IPS DF 19.7 (cell line): ENCODE measurements at regions not wholly inside any gene's neighbourhood (a gene's known extent, or its start where the extent isn't known, plus 50 kb on each side); places are given as distances from the start of the nearest gene placed in this dataset.
A peak's percentile ranks its signal among the peaks of the same experiment; 100 is the strongest.

Source experiments
- DNase-seq: peaks from one replicate; pipeline ENCODE4 v3.0.0-alpha.2; 2013; ENCODE audit warnings: low read depth, low spot score

DNA sequence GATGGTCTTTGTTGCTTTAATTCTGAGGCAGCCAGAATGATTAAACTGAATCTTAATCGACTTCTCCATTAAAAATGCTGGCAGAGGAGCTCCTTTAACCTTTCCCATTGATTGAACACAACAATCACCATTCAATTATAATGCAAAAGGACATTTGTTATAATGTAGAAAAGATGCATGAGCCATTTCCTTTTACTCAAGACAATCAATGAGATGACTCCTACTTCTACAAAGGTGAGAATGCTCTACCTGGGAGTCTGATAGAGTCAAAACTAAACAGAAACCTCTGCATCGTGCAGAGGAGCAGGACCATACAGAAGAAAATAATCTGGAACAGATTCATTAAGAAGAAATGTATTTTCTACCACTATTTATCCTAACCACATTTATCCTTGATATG, 253.6 kb upstream of the DACH1 start:
- DNase-seq: no peak

DNA sequence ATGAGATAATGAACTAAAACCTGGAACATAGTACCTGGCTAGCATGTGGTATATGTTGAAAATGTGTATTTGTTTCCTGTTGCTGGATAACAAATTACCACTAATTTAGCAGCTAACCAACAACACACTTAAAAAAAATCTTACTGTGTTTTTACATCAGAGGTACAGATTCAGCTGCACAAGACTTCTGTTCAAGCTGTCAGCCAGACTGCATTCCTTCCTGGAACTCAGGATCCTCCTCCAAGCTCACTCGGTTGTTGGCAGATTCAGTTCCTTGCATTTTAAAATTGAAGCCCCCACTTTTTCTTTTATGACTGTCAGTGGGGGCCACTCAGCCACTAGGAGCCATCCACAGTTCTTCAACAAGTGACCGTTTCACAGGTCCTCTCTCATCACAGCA, 246.9 kb upstream of the DACH1 start:
- DNase-seq: no peak

DNA sequence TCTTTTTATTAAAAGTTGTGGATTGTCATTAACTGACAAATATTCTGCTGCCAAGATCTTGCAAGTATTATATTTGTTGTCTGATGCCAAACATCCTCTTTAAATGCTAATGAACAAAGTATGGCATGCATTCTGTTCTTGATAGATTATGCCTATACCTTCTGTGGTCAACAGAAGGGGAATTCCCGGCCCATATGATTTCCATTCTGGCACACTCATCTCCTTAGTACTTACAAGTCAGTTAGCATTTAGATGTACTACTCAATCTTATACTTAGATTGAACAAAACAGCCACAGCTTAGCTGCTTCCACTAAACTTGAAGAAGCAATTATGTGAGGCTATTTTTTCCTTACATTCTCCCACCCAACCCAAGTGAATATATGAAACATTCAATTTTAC, 246.1 kb upstream of the DACH1 start:
- DNase-seq: no peak

DNA sequence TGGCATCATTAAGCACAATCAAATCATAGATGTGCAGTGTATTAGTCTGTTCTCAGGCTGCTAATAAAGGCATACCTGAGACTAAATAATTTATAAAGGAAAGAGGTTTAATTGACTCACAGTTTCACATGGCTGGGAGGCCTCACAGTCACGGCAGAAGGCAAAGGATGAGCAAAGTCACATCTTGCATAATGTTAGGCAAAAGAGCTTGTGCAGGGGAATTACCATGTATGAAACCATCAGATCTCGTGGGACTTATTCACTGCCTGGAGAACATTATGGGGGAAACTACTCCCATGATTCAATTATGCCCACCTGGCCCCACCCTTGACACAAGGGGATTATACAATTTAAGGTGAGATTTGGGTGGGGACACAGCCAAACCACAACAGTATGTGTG, 245.2 kb upstream of the DACH1 start:
- no peak for DNase-seq

DNA sequence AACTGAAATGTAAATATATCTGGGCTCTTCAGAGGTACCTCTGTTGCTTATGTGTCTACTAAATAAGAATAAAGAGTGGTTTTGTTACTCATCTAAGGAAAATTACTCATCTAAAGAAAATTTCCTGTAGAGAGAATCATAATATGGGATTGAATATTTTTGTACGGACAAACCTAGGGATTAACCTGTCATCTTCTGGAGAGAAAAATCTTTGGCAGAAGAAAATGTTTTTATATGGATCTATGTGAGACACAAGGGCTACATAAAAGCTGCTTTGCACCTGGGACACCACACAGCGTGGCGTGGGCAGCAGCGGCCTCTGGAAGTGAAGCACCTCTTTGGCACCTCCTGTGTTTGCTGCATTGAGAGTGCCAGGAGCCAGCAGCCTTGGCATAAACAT, 242.9 kb upstream of the DACH1 start:
- no peak for DNase-seq

DNA sequence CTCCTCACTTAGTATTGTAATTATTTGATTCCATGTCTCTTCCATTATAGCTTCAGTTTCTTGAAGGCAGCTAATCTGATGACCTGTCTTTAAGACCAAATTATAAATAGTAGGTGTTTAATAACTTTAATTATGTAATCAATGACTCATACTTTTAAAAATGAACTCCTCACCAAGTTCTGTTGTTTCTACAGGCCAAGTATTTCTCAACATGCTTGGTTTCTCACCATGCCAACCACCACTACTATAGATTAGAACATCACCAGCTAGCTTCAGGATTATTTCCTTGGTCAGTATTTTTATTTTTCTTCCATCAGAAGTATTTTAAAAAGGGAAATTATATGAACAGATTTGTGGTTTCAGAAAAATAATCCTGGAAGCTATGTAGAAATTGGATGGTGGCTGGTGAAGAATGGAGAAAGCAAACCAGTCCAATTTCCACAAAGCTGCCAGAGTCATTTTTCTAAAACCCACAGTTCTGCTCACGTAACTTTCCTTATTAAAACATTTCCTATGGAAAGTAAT, 237.7 kb upstream of the DACH1 start:
- DNase-seq: no peak

DNA sequence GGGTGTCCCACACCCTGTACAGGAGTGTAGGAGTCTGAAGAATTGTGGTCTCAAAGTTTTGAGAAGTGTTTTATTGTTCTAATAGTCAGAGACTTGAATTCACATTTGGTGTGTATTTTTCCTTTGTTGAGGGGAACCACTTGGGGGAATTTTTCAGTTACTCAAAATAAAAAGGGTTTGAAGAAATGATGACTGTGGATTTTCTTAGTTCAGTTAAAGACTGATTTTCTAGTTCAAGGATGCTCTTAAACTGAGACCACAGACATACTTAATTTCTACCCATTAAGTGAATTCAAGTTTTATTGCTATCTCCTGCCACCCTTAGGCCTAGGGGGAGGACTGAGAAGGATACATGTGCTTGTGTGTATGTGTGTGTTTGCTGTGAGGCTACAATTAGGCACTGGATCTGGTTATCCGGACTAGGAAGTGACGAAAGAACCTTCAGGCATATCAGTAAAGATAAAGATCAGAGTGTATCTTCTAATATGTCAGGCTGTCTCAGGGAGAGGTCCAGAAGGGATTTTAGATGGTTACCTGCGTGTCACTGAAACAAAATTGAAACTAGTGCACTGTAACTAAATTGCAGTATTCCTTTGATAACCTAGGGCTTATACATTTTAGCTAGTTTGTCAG, 234.9 kb upstream of the DACH1 start:
- no peak for DNase-seq

DNA sequence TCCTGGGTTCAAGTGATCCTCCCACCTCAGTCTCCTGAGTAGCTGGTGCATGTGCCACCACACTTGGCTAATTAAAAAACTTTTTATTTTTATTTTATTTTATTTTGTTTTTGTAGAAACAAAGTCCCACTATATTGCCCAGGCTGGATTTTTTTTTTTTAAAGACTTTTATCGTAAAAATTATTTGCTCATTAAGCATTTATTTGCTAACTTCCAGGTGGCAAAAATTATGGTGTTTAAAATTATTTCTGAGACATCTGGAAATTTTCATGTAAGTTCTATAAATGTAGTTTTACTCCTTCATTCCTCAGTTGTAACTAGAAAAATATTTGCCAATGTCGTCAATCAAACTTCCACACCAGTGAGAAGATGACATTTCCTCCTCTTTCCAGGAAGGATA, 233.3 kb upstream of the DACH1 start:
- DNase-seq: no peak

DNA sequence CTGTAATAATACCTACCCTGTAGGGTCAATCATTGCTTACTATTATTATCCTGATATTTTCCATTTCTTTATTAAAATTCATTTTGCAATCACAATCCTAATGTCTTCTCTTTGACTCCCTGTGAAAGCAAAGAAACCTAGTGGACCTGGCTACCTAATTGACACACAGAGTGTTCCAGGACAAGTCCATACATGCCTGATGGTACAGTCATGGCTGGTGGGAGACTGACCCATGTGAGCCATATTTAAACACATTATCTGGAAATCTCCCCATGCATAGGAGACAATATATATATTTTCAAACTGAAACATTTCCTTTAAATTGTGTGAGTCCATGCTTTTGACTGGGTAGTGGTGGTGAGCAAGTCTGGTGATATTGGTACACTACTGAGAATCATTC, 230.6 kb upstream of the DACH1 start:
- DNase-seq: no peak

DNA sequence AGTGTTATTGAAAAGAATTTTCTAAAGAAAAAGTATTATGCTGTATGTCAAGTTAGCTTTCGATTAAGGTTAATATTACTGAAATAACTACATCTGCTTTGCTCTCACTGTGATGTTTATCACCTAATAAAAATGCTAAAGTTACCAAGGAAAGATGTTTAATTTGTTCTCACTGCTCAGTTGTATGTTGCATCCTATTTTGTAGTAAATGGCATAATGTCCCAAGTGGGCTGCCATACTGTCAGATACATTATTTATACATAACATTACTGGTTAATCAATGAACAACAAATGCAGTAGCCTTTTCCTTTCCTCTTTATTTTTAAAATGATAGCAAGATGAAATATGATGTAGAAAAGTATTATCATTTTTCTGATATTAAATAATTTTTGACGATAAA, 226.3 kb upstream of the DACH1 start:
- DNase-seq: no peak

DNA sequence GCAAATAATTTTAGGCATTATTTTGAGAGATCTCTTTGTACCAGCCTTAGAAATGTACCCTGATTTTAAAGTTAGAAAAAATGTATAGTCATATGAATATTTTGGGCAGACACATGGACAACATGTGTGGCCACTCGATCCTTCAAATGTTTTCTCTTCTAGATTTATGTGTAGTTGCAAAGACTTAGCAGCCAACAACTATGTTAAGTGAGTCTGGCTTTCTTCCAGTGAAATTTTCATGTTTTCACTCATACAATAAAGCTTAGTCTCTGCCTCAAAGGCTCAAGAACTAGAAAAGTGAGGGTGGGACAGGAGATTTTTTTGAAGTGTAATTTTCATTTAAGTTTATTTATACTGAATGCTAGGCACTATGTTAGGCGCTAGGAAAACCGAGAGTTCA, 207.7 kb upstream of the DACH1 start:
- no peak for DNase-seq

DNA sequence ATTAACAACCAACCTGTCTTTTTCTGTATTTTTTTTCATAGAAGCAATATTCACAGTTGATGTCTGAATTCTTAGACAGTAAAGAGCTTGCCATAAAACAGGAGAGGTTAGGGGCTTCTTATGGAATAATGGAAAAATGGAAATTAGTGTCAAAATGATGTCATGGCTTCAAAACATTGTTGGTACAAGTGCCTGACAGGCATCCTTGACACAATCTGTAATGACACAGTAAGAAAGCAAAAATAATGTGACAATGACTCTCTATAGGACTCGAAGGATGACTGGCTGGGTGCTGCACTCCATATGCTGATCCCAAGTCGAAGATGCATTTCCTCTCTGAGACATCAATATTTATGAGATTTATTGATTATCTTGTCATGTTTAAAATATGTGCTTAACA, 205.3 kb upstream of the DACH1 start:
- no peak for DNase-seq

DNA sequence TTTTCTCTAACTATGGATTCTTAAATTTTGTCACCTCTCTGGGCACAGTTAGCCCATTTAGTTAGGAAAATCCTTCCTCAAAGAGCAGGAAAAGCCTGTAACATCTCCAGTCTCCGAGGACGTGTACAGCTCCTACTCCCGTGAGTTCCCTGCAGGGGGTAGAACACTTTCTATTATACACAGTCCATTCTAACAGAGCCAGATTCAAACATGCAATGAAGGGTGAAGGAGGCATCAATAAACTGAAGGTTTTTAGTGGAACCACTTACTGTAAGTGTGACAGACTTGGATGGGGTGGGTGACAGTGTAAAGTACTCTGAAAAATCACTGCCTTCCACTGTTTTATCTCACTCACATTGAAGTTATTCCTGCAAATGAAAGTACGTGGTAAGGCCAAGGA, 204.7 kb upstream of the DACH1 start:
- DNase-seq: no peak

DNA sequence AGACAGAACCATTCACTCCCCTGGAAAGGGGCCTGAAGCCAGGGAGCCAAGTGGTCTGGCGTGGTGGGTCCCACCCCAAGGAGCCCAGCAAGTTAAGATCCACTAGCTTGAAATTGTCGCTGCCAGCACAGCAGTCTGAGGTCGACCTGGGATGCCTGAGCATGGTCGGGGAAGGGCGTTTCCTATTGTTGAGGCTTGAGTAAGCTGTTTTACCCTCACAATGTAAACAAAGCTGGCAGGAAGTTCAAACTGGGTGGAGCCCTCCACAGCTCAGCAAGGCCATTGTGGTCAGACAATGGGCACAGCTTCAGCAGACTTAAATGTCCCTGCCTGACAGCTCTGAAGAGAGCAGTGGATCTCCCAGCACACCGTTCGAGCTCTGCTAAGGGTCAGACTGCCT, 195.6 kb upstream of the DACH1 start:
- peak; percentile 91 for DNase-seq

DNA sequence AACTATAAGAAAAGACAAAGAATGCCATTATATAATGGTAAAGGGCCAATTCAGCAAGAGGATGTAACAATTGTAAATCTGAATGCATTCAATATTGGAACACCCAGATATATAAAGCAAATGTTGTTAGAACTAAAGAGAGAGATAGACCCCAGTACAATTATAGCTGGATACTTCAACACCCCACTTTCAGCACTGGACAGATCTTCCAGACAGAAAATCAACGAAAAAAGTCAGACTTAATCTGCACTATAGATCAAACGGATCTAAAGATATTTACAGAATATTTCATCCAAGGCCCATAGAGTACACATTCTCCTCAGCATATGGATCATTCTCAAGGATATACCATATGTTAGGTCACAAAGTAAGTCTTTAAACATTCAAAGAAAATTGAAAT, 194.6 kb upstream of the DACH1 start:
- no peak for DNase-seq

DNA sequence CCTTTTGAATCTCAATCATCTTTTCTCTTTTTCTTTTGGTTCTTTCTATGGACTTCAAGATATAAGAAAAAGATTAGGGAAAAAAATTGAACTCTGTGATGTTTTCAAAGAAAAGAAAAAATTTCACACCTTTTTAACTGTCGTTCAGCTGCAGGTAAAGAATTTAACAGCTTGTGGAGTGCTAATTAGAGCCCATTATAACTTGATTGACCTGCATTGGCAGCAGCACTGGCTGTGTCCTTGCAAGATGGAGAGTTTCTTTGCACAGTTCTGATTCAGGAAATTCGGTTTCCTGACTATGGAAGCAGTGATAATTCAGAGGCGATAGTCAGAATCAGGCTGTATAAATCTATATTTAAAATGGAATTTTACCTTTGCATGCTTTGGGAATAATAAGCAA, 183.2 kb upstream of the DACH1 start:
- no peak for DNase-seq

DNA sequence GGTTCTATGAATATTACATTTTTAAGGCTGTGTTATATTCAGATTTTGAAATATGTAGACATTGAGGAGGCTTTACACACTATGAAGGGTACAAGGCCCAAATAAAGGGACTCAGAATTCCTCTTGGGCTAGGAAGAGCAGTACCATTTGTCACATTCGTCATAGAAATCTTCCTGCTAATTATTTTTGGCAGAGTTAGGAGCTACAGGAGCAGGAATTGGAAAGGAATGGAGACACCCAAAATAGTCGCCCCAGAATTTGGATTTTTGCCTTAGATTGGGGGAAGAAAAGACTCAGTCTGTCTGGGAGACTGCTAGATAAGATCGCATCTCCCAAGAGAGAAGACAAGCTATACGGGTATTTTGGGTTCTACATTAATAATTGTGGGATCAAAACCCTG, 176.4 kb upstream of the DACH1 start:
- no peak for DNase-seq

DNA sequence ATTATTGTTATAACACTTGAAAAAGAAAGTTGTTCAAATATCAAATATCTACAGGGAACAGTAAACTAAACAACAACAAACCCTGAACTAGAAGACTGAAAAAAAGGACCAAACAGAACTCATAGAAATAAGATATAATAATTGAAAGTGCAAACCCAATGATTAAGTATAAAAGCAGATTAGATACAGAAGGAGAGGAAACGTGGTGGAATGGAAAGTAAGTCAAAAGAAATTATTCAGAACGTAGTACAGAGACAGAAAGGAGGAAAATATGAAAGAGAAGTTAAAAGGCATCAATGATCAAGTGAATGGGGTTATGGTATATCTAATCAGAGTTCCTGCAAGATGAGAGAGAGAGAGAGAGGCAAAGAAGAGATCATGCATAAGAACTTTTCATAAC, 174.2 kb upstream of the DACH1 start:
- no peak for DNase-seq

DNA sequence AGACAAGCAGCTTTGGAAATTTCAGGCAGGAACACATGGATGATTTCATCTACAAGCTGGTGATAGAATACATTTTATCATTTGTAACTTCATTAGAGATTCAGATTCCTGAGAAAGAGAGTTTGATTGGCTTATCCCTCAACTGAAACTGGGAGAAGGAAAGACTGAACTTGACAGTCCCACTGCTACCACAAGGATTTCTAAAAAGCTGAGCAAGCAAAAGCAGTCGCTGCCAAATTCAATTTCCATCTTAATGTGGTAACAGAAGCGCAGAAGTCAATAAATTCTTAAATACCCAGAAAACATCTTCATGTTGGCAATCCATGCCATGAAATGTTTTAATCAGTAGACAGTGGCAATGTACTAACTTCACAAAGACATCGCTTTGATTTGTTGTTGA, 172.1 kb upstream of the DACH1 start:
- no peak for DNase-seq

DNA sequence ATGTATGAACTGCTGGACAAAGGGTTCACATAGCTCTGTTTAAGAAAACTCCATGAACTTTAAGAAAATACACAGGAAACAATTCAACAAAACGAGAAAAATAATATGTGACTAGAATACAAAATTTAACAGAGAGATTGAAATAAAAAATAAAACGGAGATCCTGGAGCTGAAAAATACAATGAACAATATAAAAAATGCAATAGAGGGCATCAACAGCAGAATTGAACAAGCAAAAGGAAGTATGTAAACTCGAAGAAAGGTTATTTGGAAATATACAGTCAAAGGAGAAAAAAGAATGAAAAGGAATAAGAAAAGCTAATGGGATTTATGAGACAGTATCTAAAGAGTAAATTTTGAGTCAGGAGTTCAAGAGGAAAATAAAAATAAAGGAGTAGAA, 163.0 kb upstream of the DACH1 start:
- no peak for DNase-seq

DNA sequence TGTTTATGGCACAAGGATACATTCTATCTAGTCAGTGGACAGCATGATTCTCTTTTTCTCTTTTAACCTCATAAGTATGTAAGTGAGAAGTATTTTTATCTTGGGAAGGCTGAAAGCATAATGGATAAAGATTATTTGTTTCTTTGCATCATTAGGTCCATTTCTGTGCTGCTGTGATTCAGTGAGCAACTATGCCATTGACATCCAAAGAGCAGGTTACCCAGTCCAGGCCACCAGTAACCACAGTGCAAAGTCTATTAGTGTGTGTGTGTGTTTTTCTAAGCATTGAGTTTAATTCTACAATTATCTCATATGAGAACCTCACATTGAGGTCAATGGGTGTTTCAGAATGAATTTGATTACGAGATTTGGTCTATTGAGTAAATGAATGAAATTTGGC, 158.8 kb upstream of the DACH1 start:
- DNase-seq: no peak

DNA sequence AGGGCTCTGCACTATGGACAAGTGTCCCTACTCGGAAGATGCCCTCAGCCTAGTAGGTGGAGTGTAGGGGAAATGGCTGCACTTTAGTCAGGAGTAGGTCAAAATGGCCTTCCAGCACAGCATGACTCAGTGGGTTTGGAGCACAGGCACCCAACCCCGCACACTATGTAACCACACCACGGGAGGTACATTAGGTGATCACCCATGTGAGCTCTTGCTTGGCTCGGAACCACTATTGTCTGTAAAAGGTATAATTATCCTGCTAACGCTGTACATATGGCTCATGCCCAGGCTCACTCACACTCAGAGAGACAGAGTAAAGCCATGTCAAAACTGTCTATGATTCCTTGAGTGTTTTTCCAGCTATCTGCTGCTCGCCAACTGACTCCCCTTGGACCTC, 156.9 kb upstream of the DACH1 start:
- no peak for DNase-seq

DNA sequence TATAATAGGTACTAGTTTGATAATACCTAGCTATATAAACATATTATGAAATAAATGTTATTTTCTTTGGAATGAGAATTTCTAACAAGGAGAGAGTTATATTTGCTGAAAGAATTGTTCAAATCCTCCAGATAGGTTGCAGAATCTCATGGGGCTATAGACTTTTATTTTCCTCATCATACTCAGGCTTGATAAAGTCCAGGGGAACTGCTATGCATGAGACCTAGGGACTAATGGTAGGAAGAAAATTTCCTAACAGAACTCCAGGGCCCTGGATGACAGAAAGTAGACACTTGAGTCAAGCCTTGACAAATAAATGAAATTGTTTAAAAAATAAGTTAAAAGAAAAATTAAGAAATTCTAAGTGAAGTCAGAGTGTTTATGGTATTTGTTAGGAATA, 138.5 kb upstream of the DACH1 start:
- no peak for DNase-seq

DNA sequence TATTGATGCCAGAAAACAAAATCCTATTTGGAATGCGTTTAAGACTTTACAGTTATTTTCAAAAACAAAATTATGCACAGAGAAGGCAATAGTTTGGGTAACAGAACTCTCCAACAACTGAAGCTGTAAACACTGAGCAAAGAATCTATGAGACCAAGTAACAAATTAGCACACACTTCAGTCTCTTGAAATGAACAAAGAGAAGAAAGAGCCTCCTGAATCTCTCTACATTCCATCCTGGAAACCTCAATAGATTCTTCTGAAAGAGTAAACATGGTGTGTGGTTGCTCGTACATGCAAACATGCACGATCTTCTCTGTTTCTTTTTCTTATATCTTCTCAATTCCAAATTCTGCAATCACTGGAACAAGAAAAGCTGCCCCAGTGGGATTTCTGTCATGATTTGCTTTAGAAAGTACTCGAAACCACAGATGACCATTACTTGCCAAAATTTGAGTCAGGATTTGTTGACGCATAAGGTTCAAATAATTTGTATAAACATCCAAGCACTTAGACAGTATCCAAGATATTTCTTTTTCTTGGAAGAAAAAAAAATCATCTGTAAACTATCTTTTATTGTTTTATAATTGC, 137.9 kb upstream of the DACH1 start:
- DNase-seq: no peak
